Osteocyte (in vitro differentiated cells): ENCODE measurements at regions not wholly inside any gene's neighbourhood (a gene's known extent, or its start where the extent isn't known, plus 50 kb on each side); places are given as distances from the start of the nearest gene placed in this dataset.

Experiments
- DNase-seq: peaks from one replicate; pipeline ENCODE4 v3.0.0; 2021; ENCODE audit warnings: mixed read lengths; ENCODE audit not compliant: unreplicated experiment; ENCODE audit errors: extremely low spot score
- H3K27ac Mint-ChIP-seq: one replicate; pipeline ENCODE4 v1.8.0; 2021; ENCODE audit warnings: mild to moderate bottlenecking, mixed read lengths; ENCODE audit not compliant: unreplicated experiment
- H3K27me3 Mint-ChIP-seq: one replicate; pipeline ENCODE4 v1.8.0; 2021; ENCODE audit warnings: mixed read lengths; ENCODE audit not compliant: unreplicated experiment
- H3K36me3 Mint-ChIP-seq: one replicate; pipeline ENCODE4 v1.8.0; 2021; ENCODE audit warnings: mixed read lengths; ENCODE audit not compliant: unreplicated experiment
- H3K4me1 Mint-ChIP-seq: one replicate; pipeline ENCODE4 v1.8.0; 2021; ENCODE audit warnings: mixed read lengths; ENCODE audit not compliant: unreplicated experiment
- H3K4me3 Mint-ChIP-seq: one replicate; pipeline ENCODE4 v1.8.0; 2021; ENCODE audit warnings: mild to moderate bottlenecking, moderate library complexity, mixed read lengths; ENCODE audit not compliant: unreplicated experiment
- H3K9me3 Mint-ChIP-seq: one replicate; pipeline ENCODE4 v1.8.0; 2021; ENCODE audit warnings: mixed read lengths; ENCODE audit not compliant: unreplicated experiment
- CTCF ChIP-seq: fragments of 200-600 bp; sonication (generic); IDR thresholded peaks from 2 replicates; pipeline ENCODE4 v1.5.0; 2021; ENCODE audit warnings: antibody characterized with exemption, mild to moderate bottlenecking, moderate library complexity

DNA sequence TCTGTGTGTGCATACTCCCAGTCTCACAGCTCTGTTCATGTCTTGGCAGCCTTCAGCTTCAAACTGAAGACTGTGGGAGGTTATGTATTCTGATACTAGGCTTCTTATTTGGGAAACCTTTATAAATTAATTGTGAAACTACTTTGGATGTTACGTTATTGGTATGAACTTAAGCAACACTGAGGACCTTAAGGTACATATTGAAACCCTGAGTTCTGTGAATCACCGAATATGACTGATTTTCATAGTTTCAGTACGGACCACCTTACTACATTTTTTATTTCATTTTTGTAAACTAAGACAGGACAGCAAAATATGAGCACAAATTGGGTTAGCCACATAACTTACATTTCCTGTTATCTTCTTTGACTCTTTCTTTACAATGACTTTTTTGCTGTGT, 498.4 kb downstream of the PDGFC start:
- H3K4me1 Mint-ChIP-seq = peaks cover 22% of the 10 kb centered on the region
- no peak overlapping the region for H3K4me3 Mint-ChIP-seq
- no peaks in the 10 kb centered on the region for H3K36me3 Mint-ChIP-seq
- H3K9me3 Mint-ChIP-seq = no peaks in the 10 kb centered on the region
- H3K27me3 Mint-ChIP-seq = no peaks in the 10 kb centered on the region
- no peak overlapping the region for H3K27ac Mint-ChIP-seq
- TF ChIP-seq CTCF = no peak
- DNase-seq = no peak

DNA sequence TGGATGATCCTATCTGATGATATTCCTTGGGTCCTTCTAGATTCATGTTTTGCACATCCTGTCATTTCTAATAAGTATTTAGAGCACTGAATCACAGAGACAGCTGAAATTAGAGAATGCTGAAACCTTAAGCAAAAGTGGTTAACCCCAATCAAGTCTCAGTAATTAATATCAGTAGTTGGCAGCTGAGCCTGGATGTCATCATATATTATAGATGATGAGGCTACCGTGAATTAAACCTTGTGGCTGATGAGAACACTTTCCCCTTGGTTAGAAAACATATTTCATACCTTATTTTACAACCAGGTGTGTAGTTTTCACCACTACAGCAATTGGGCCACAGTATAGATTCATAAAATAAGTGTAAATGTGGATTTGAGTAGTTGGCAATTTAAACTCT, 499.0 kb downstream of the PDGFC start:
- H3K27me3 Mint-ChIP-seq = no peaks in the 10 kb centered on the region
- H3K27ac Mint-ChIP-seq = no peak overlapping the region
- H3K9me3 Mint-ChIP-seq = no peaks in the 10 kb centered on the region
- no peak overlapping the region for H3K4me3 Mint-ChIP-seq
- no peak for TF ChIP-seq CTCF
- H3K36me3 Mint-ChIP-seq = no peaks in the 10 kb centered on the region
- no peak for DNase-seq
- H3K4me1 Mint-ChIP-seq = peaks cover 20% of the 10 kb centered on the region

DNA sequence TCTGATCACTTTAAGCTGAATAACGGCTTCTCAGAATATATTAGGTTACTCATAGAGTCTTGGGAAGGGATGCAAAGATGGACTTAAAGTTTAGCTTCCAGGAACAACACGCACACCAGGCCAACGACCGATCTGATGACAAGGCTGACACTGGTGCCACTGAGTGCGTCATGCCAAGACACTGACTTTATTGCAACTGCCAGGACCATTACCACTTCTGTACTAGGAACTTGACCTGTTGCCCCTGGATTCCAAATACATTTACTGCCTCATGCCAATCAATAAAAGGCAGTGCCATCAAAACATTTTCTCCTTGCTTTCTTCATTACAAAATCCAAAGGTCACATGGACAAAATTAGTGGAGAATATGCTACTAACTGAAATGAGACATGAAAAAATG, 505.9 kb upstream of the CTSO start:
- no peak for TF ChIP-seq CTCF
- Mint-ChIP-seq H3K36me3 (no peaks in the 10 kb centered on the region), H3K4me1 (peaks cover 3% of the 10 kb centered on the region), H3K9me3 (no peaks in the 10 kb centered on the region), H3K27me3 (no peaks in the 10 kb centered on the region), H3K4me3 (no peak overlapping the region), H3K27ac (no peak overlapping the region)
- DNase-seq = no peak

GRCh38 chr4:156456830-156457229, 503.2 kb upstream of the CTSO start:
- H3K36me3 Mint-ChIP-seq = no peaks in the 10 kb centered on the region
- H3K27me3 Mint-ChIP-seq = no peaks in the 10 kb centered on the region
- no peak overlapping the region for H3K27ac Mint-ChIP-seq
- H3K9me3 Mint-ChIP-seq = peaks cover 3% of the 10 kb centered on the region
- TF ChIP-seq CTCF = no peak
- H3K4me3 Mint-ChIP-seq = no peak overlapping the region
- DNase-seq = no peak
- peaks cover 3% of the 10 kb centered on the region for H3K4me1 Mint-ChIP-seq

DNA sequence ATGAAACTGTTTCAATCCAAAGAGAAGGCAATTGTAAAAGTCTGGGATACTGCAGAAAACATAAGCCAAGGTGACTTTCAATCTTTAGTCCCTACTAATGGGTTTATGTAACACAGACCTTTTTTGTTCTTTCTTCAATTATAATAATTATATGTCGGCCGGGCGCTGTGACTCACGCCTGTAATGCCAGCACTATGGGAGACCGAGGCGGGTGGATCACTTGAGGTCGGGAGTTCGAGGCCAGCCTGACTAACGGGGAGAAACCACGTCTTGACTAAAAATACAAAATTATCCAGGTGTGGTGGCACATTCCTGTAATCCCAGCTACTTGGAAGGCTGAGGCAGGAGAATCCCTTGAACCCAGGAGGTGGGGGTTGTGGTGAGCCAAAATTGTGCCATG, 489.8 kb upstream of the CTSO start:
- no peaks in the 10 kb centered on the region for H3K36me3 Mint-ChIP-seq
- peaks cover 3% of the 10 kb centered on the region for H3K9me3 Mint-ChIP-seq
- H3K27me3 Mint-ChIP-seq = no peaks in the 10 kb centered on the region
- no peak for DNase-seq
- H3K4me3 Mint-ChIP-seq = no peak overlapping the region
- peaks cover 1% of the 10 kb centered on the region for H3K4me1 Mint-ChIP-seq
- H3K27ac Mint-ChIP-seq = no peak overlapping the region
- no peak for TF ChIP-seq CTCF
